H9 (cell line): ENCODE measurements at regions not wholly inside any gene's neighbourhood (a gene's known extent, or its start where the extent isn't known, plus 50 kb on each side); places are given as distances from the start of the nearest gene placed in this dataset.

Source experiments
- DNase-seq: peaks from one replicate; pipeline ENCODE4 v3.0.0-alpha.2; 2017
- H2AFZ ChIP-seq: one replicate; pipeline ENCODE4 v1.6.1; 2013; ENCODE audit warnings: mild to moderate bottlenecking, low read length, control low read depth, moderate library complexity
- H2AK5ac ChIP-seq: 2 replicates; pipeline ENCODE4 v1.6.1; 2013; ENCODE audit warnings: low read length, control low read depth, mixed read lengths; ENCODE audit not compliant: insufficient read length
- H2BK120ac ChIP-seq: one replicate; pipeline ENCODE4 v1.6.1; 2013; ENCODE audit warnings: low read depth, mild to moderate bottlenecking, low read length, control low read depth, inconsistent platforms; ENCODE audit not compliant: poor library complexity, severe bottlenecking
- H2BK12ac ChIP-seq: 2 replicates; pipeline ENCODE4 v1.6.1; 2013; ENCODE audit warnings: low read length, control low read depth, mixed read lengths, low read depth; ENCODE audit not compliant: insufficient read length
- H2BK15ac ChIP-seq: 2 replicates; pipeline ENCODE4 v1.6.1; 2013; ENCODE audit warnings: low read depth, low read length, control low read depth
- H2BK20ac ChIP-seq: one replicate; pipeline ENCODE4 v1.6.1; 2013; ENCODE audit warnings: low read depth, mild to moderate bottlenecking, low read length, control low read depth, inconsistent platforms; ENCODE audit not compliant: poor library complexity, severe bottlenecking
- H2BK5ac ChIP-seq: 2 replicates; pipeline ENCODE4 v1.6.1; 2013; ENCODE audit warnings: low read length, control low read depth, mixed read lengths; ENCODE audit not compliant: insufficient read length
- H3K14ac ChIP-seq: 2 replicates; pipeline ENCODE4 v1.6.1; 2013; ENCODE audit warnings: low read length, control low read depth; ENCODE audit not compliant: insufficient read depth
- H3K18ac ChIP-seq: 2 replicates; pipeline ENCODE4 v1.6.1; 2013; ENCODE audit warnings: low read depth, mild to moderate bottlenecking, mixed read lengths, low read length, control low read depth; ENCODE audit not compliant: insufficient read length
- H3K23ac ChIP-seq: 2 replicates; pipeline ENCODE4 v1.6.1; 2013; ENCODE audit warnings: low read length, control low read depth, mixed read lengths, low read depth; ENCODE audit not compliant: insufficient read length
- H3K23me2 ChIP-seq: 2 replicates; pipeline ENCODE4 v1.6.1; 2013; ENCODE audit warnings: low read depth, mild to moderate bottlenecking, mixed read lengths, low read length, control low read depth; ENCODE audit not compliant: insufficient read length, poor library complexity, severe bottlenecking
- H3K27ac ChIP-seq: 2 replicates; pipeline ENCODE4 v1.5.1; 2013; ENCODE audit warnings: low read length, control low read depth, mixed read lengths, low read depth; ENCODE audit not compliant: insufficient read length
- H3K27me3 ChIP-seq: 2 replicates; pipeline ENCODE4 v1.6.1; 2013; ENCODE audit warnings: low read length, control low read depth, inconsistent platforms; ENCODE audit not compliant: insufficient read depth
- H3K4ac ChIP-seq: 2 replicates; pipeline ENCODE4 v1.6.1; 2013; ENCODE audit warnings: low read depth, mild to moderate bottlenecking, control low read depth, inconsistent platforms, low read length, moderate library complexity
- H3K4me1 ChIP-seq: 2 replicates; pipeline ENCODE4 v1.6.1; 2013; ENCODE audit warnings: low read length, control low read depth, inconsistent platforms; ENCODE audit not compliant: insufficient read depth
- H3K4me2 ChIP-seq: 2 replicates; pipeline ENCODE4 v1.6.1; 2013; ENCODE audit warnings: low read length, control low read depth, mixed read lengths; ENCODE audit not compliant: insufficient read length, insufficient read depth
- H3K56ac ChIP-seq: 2 replicates; pipeline ENCODE4 v1.6.1; 2013; ENCODE audit warnings: low read depth, mild to moderate bottlenecking, mixed read lengths, low read length, control low read depth; ENCODE audit not compliant: insufficient read length
- H3K79me1 ChIP-seq: 2 replicates; pipeline ENCODE4 v1.6.1; 2013; ENCODE audit warnings: low read depth, mild to moderate bottlenecking, moderate library complexity, low read length, control low read depth, inconsistent platforms; ENCODE audit not compliant: insufficient read depth, poor library complexity, severe bottlenecking
- H3K79me2 ChIP-seq: 2 replicates; pipeline ENCODE4 v1.6.1; 2013; ENCODE audit warnings: low read length, control low read depth, inconsistent platforms; ENCODE audit not compliant: insufficient read depth
- H3K9ac ChIP-seq: 2 replicates; pipeline ENCODE4 v1.6.1; 2013; ENCODE audit warnings: low read length, control low read depth, mixed read lengths; ENCODE audit not compliant: insufficient read length; ENCODE audit errors: extremely low read depth
- H3K9me3 ChIP-seq: one replicate; pipeline ENCODE4 v1.6.1; 2013; ENCODE audit warnings: low read depth, low read length, inconsistent platforms; ENCODE audit not compliant: control insufficient read depth
- H3T11ph ChIP-seq: one replicate; pipeline ENCODE4 v1.6.1; 2013; ENCODE audit warnings: mild to moderate bottlenecking, low read length, control low read depth, inconsistent platforms
- H4K20me1 ChIP-seq: one replicate; pipeline ENCODE4 v1.6.1; 2013; ENCODE audit not compliant: control insufficient read depth, insufficient read length, insufficient read depth
- H4K5ac ChIP-seq: 2 replicates; pipeline ENCODE4 v1.6.1; 2013; ENCODE audit warnings: low read depth, mild to moderate bottlenecking, mixed read lengths, low read length, control low read depth; ENCODE audit not compliant: insufficient read length
- H4K8ac ChIP-seq: replicated peaks from 2 replicates; pipeline ENCODE4 v1.6.1; 2013; ENCODE audit warnings: low read length, control low read depth, mixed read lengths, low read depth; ENCODE audit not compliant: insufficient read length
- H4K91ac ChIP-seq: 2 replicates; pipeline ENCODE4 v1.6.1; 2013; ENCODE audit warnings: low read depth, mild to moderate bottlenecking, moderate library complexity, mixed read lengths, low read length, control low read depth; ENCODE audit not compliant: insufficient read length
- H3K27ac Mint-ChIP-seq, 3 experiments: 2 replicates in 2 of 3; 3 replicates in 1 of 3; pipeline ENCODE4 v1.8.0; 2020 to 2021; ENCODE audit warnings: mixed read lengths in 3 of 3, mild to moderate bottlenecking in 1 of 3, moderate library complexity in 1 of 3
- H3K27me3 Mint-ChIP-seq: 2 replicates; pipeline ENCODE4 v1.8.0; 2021; ENCODE audit warnings: low read depth, mild to moderate bottlenecking, moderate library complexity, mixed read lengths
- H3K36me3 Mint-ChIP-seq, 3 experiments: 2 replicates in 2 of 3; 3 replicates in 1 of 3; pipeline ENCODE4 v1.8.0; 2020 to 2021; ENCODE audit warnings: low read depth in 3 of 3, mixed read lengths in 3 of 3; ENCODE audit not compliant: insufficient read depth in 1 of 3
- H3K4me1 Mint-ChIP-seq, 2 experiments: 2 replicates each; pipeline ENCODE4 v1.8.0; 2020; ENCODE audit warnings: mixed read lengths in 2 of 2
- H3K4me3 Mint-ChIP-seq, 2 experiments: 2 replicates in 1 of 2; 3 replicates in 1 of 2; pipeline ENCODE4 v1.8.0; 2020 to 2021; ENCODE audit warnings: mild to moderate bottlenecking in 2 of 2, mixed read lengths in 2 of 2, moderate library complexity in 1 of 2
- H3K9me3 Mint-ChIP-seq, 2 experiments: 2 replicates in 1 of 2; 3 replicates in 1 of 2; pipeline ENCODE4 v1.8.0; 2020; ENCODE audit warnings: mild to moderate bottlenecking in 2 of 2, mixed read lengths in 2 of 2, moderate library complexity in 1 of 2
- WGBS: extraction: QIAGEN DNeasy Blood & Tissue Kit; methylation state at CpG from one replicate; pipeline ENCODE4 v1.1.7; 2013; ENCODE audit warnings: missing lambda C conversion rate, low lambda C conversion rate, mixed read lengths; ENCODE audit not compliant: insufficient read length; ENCODE audit errors: extremely low coverage; 5-methylcytosine and 5-hydroxymethylcytosine counted together
- TF ChIP-seq, protein P1 (sequence below): fragments of 200-600 bp; sonication (generic); conservative IDR thresholded peaks from 3 replicates; pipeline ENCODE4 v1.8.0; 2021; ENCODE audit warnings: antibody characterized with exemption, mild to moderate bottlenecking

GRCh38 chr18:11246495-11247300, 97.3 kb upstream of the PIEZO2 start:
- Histone ChIP-seq H3K23ac (no peak overlapping the region), H2AK5ac (no peak overlapping the region), H2BK5ac (no peak overlapping the region), H4K91ac (no peak overlapping the region), H3K9ac (no peak overlapping the region), H2BK12ac (no peak overlapping the region), H3K23me2 (no peaks in the 10 kb centered on the region), H3K56ac (no peak overlapping the region), H4K20me1 (no peaks in the 10 kb centered on the region), H3K9me3 (no peaks in the 10 kb centered on the region), H3K27me3 (no peaks in the 10 kb centered on the region), H2BK20ac (no peak overlapping the region), H2BK120ac (no peak overlapping the region), H3K4ac (no peak overlapping the region), H3K27ac (no peak overlapping the region), H3T11ph (no peak overlapping the region), H4K5ac (no peak overlapping the region), H3K79me2 (no peaks in the 10 kb centered on the region), H2AFZ (no peak overlapping the region), H2BK15ac (no peak overlapping the region), H3K4me1 (no peaks in the 10 kb centered on the region), H3K18ac (no peak overlapping the region), H3K4me2 (no peak overlapping the region), H4K8ac (no peak overlapping the region), H3K14ac (no peak overlapping the region), H3K79me1 (no peaks in the 10 kb centered on the region)
- no peak for DNase-seq
- Mint-ChIP-seq H3K4me3 (no peak overlapping the region), H3K27ac (no peak overlapping the region), H3K9me3 (no peaks in the 10 kb centered on the region; a peak in 1 of 5 replicates), H3K4me1 (no peaks in the 10 kb centered on the region), H3K27me3 (peaks cover 1% of the 10 kb centered on the region; the same call in 1 of the 2 replicates), H3K36me3 (no peaks in the 10 kb centered on the region)
- WGBS, result no CpG with 5 or more reads among the region's 16 CpGs
- TF ChIP-seq, protein P1, sequence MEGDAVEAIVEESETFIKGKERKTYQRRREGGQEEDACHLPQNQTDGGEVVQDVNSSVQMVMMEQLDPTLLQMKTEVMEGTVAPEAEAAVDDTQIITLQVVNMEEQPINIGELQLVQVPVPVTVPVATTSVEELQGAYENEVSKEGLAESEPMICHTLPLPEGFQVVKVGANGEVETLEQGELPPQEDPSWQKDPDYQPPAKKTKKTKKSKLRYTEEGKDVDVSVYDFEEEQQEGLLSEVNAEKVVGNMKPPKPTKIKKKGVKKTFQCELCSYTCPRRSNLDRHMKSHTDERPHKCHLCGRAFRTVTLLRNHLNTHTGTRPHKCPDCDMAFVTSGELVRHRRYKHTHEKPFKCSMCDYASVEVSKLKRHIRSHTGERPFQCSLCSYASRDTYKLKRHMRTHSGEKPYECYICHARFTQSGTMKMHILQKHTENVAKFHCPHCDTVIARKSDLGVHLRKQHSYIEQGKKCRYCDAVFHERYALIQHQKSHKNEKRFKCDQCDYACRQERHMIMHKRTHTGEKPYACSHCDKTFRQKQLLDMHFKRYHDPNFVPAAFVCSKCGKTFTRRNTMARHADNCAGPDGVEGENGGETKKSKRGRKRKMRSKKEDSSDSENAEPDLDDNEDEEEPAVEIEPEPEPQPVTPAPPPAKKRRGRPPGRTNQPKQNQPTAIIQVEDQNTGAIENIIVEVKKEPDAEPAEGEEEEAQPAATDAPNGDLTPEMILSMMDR, result no peak
